Lower leg skin (tissue), 4 donors: ENCODE measurements at regions not wholly inside any gene's neighbourhood (a gene's known extent, or its start where the extent isn't known, plus 50 kb on each side); places are given as distances from the start of the nearest gene placed in this dataset.
"Not testable (repeated sequence)": the region's sequence is repeated elsewhere in the genome, so short reads cannot be mapped to it uniquely, and the experiment has no call there.

ENCODE experiments used
- DNase-seq, 2 donors: peaks; one replicate each; pipeline ENCODE4 v3.0.0-alpha.2; 2019; ENCODE audit warnings: low spot score in 2 of 2
- H3K4me3 ChIP-seq: fragments of 200-600 bp; sonication (generic); 2 replicates; pipeline ENCODE4 v1.5.1; 2017; ENCODE audit warnings: mild to moderate bottlenecking, low read depth; ENCODE audit not compliant: poor library complexity, severe bottlenecking
- CTCF ChIP-seq, 3 donors: fragments of 450-650 bp; IDR thresholded peaks; one replicate each; pipeline ENCODE4 v1.5.1; 2016; ENCODE audit warnings: antibody characterized with exemption in 3 of 3, mild to moderate bottlenecking in 3 of 3, moderate library complexity in 2 of 3
- POLR2A ChIP-seq, 2 donors: fragments of 450-650 bp; IDR thresholded peaks; one replicate each; pipeline ENCODE4 v1.6.1; 2016 to 2017; ENCODE audit warnings: antibody characterized with exemption in 2 of 2, mild to moderate bottlenecking in 1 of 2, moderate library complexity in 1 of 2
- whole genome bisulfite sequencing, 2 donors: methylation state at CpG; one replicate each; pipeline ENCODE4 v1.1.5; 2018; 5-methylcytosine and 5-hydroxymethylcytosine counted together
- intact Hi-C: fragments of 100-400 bp; cut with DNase I; formaldehyde crosslinking; loops from one replicate; pipeline ENCODE4 v1.15.0; 2023; ENCODE audit warnings: low total_unique reads

GRCh38 chr15:69562564-69562963 lies 109.9 kb downstream of the RPLP1 start:
- no peak for TF ChIP-seq POLR2A (IDR thresholded peaks at IDR 0.05)
- TF ChIP-seq CTCF (IDR thresholded peaks at IDR 0.05) = no peak
- intact Hi-C loops = no loop called here

DNA sequence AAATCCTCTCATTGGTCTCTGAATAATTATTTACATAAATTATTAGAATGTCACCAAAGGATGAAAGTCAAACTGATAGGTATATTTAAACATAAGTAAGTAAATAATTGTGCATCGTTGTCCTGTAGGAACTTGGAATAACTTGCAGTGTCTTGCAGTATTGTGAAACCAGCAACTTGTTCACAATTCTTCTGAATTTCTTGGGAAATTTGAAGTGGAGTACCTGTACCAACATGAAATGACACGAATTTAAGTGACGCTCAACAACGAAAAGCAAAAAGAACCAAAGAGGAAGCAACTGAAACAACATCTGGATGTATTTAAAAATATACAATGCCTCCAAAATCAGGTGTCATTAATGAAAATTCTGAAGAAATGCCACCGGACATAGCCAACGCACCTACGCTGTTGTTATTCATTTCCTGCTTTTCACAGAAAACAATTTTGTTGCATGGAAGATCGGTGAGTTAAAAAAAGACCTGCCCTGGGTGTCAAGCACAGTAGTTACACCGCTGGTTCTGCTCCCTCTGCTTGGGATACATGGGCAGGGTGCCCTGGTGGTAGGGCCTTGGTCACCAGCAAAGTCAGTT lies 112.5 kb downstream of the RPLP1 start:
- intact Hi-C loops = no loop called here
- 67 to 68% methylated on average over 9 of the region's 9 CpGs for WGBS, 2 donors
- H3K4me3 ChIP-seq = no peak overlapping the region
- no peak for DNase-seq
- TF ChIP-seq CTCF (IDR thresholded peaks at IDR 0.05) = no peak
- TF ChIP-seq POLR2A (IDR thresholded peaks at IDR 0.05) = no peak

More at GRCh38 chr15:69562564-69562963, 109.9 kb downstream of the RPLP1 start:
- no peak for DNase-seq
- WGBS, 2 donors = 96 to 100% methylated on average over 4 of the region's 4 CpGs
- no peak overlapping the region for H3K4me3 ChIP-seq

- H3K4me3 ChIP-seq, DNase-seq, intact Hi-C loops: not testable (repeated sequence)
- 94 to 97% methylated on average over 17 to 29 of the region's 31 CpGs for WGBS, 2 donors
These were observed 114.7 kb downstream of the RPLP1 start for GRCh38 chr15:69567238-69567760.

DNA sequence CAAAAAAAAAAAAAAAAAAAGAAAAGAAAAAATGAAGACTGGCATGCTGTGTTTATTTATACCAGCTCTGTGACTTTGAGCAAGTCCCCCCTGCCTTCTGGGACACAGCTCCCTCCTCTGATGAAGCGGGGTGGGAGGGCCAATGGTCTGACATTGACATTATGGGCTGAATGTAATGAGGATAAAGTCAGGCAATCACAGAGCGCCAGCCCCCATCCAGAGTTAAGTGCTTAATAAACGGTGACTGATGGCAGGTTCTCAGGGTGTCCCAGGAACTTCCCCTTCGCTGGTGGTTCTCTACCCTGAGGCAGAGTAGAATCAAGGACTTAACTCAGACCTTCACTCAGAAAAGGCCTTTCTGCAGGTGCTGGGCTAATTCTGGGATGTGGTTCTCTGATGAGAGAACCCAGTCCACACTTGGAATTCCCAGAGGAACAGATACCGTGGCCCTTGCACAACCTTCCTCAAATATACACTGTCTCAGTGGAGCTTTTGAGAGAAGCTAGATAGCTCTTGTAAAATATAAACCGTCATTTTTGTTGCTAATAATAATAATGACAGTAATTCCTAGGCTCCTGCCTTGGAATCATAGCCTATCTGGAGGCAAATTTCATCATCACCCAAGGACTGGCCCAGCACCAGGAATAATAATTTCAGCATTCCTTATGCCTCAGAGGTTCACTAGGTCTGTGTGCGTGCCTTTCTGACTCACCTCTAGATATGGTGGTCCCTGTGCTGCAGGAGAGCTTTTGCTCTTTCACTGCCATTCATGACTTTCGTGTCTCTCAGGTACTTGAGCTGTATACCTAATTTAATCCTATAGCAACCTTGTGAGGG lies 115.8 kb downstream of the RPLP1 start:
- TF ChIP-seq POLR2A (IDR thresholded peaks at IDR 0.05) (no peak), CTCF (IDR thresholded peaks at IDR 0.05) (no peak)
- intact Hi-C loops = no loop called here
- WGBS, 2 donors = 63 to 74% methylated on average over 8 of the region's 8 CpGs
- H3K4me3 ChIP-seq = no peak overlapping the region
- no peak for DNase-seq

DNA sequence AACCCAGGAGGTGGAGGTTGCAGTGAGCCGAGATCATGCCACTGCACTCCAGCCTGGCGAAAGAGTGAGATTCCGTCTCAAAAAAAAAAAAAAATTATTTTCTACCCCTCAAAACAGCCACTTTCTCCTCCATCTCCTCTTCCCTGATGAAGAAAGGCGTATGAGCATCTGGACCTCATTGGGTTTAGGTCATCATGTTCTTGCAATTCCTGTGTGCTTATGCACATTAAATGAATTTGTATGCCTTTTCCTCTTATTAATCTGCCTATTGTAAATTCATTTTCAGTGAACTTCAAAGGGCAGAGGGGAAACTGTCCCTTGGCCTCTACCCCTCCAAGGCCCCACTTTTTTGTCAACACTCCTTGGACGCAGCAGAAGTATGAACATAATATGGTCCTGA lies 117.8 kb downstream of the RPLP1 start:
- TF ChIP-seq CTCF (IDR thresholded peaks at IDR 0.05) (no peak), POLR2A (IDR thresholded peaks at IDR 0.05) (no peak)
- no peak for DNase-seq
- H3K4me3 ChIP-seq = no peak overlapping the region
- intact Hi-C loops = no loop called here
- 53 to 72% methylated on average over 5 of the region's 5 CpGs for WGBS, 2 donors

- H3K4me3 ChIP-seq = no peak overlapping the region
- intact Hi-C loops = no loop called here
- TF ChIP-seq POLR2A (IDR thresholded peaks at IDR 0.05) (no peak), CTCF (IDR thresholded peaks at IDR 0.05) (no peak)
- no peak for DNase-seq
- WGBS, 2 donors = 92 to 99% methylated on average over 5 of the region's 5 CpGs
These were observed 118.4 kb downstream of the RPLP1 start for GRCh38 chr15:69570997-69571396.

GRCh38 chr15:69573278-69573677 lies 120.7 kb downstream of the RPLP1 start:
- intact Hi-C loops, H3K4me3 ChIP-seq, DNase-seq: not testable (repeated sequence)
- 98 to 100% methylated on average over 2 of the region's 2 CpGs for WGBS, 2 donors
